Lower leg skin (tissue), 4 donors: ENCODE measurements at regions not wholly inside any gene's neighbourhood (a gene's known extent, or its start where the extent isn't known, plus 50 kb on each side); places are given as distances from the start of the nearest gene placed in this dataset.

Source experiments
- DNase-seq, 2 donors: peaks; one replicate each; pipeline ENCODE4 v3.0.0-alpha.2; 2019; ENCODE audit warnings: low spot score in 2 of 2
- H3K4me3 ChIP-seq: fragments of 200-600 bp; sonication (generic); 2 replicates; pipeline ENCODE4 v1.5.1; 2017; ENCODE audit warnings: mild to moderate bottlenecking, low read depth; ENCODE audit not compliant: poor library complexity, severe bottlenecking
- POLR2A ChIP-seq, 2 donors: fragments of 450-650 bp; IDR thresholded peaks; one replicate each; pipeline ENCODE4 v1.6.1; 2016 to 2017; ENCODE audit warnings: antibody characterized with exemption in 2 of 2, mild to moderate bottlenecking in 1 of 2, moderate library complexity in 1 of 2
- WGBS, 2 donors: methylation state at CpG; one replicate each; pipeline ENCODE4 v1.1.5; 2018; 5-methylcytosine and 5-hydroxymethylcytosine counted together
- intact Hi-C: fragments of 100-400 bp; cut with DNase I; formaldehyde crosslinking; loops from one replicate; pipeline ENCODE4 v1.15.0; 2023; ENCODE audit warnings: low total_unique reads
- TF ChIP-seq, protein P1 (sequence below), 3 donors: fragments of 450-650 bp; IDR thresholded peaks; one replicate each; pipeline ENCODE4 v1.5.1; 2016; ENCODE audit warnings: antibody characterized with exemption in 3 of 3, mild to moderate bottlenecking in 3 of 3, moderate library complexity in 2 of 3

GRCh38 chr12:59155448-59155847 lies 235.1 kb upstream of the LRIG3 start:
- intact Hi-C loops = loop anchor here (10.0 kb wide), 1 partner anchor 801 kb away; no protein-coding TSS in a partner anchor
- no peak for DNase-seq
- no peak for TF ChIP-seq POLR2A (IDR thresholded peaks at IDR 0.05)
- TF ChIP-seq, protein P1, sequence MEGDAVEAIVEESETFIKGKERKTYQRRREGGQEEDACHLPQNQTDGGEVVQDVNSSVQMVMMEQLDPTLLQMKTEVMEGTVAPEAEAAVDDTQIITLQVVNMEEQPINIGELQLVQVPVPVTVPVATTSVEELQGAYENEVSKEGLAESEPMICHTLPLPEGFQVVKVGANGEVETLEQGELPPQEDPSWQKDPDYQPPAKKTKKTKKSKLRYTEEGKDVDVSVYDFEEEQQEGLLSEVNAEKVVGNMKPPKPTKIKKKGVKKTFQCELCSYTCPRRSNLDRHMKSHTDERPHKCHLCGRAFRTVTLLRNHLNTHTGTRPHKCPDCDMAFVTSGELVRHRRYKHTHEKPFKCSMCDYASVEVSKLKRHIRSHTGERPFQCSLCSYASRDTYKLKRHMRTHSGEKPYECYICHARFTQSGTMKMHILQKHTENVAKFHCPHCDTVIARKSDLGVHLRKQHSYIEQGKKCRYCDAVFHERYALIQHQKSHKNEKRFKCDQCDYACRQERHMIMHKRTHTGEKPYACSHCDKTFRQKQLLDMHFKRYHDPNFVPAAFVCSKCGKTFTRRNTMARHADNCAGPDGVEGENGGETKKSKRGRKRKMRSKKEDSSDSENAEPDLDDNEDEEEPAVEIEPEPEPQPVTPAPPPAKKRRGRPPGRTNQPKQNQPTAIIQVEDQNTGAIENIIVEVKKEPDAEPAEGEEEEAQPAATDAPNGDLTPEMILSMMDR (IDR thresholded peaks at IDR 0.05) = no peak
- no peak overlapping the region for H3K4me3 ChIP-seq

GRCh38 chr12:59151243-59151642 lies 230.9 kb upstream of the LRIG3 start:
- intact Hi-C loops = loop anchor here (10.0 kb wide), 1 partner anchor 796 kb away; no protein-coding TSS in a partner anchor
- no peak overlapping the region for H3K4me3 ChIP-seq
- DNase-seq = no peak
- no peak for TF ChIP-seq POLR2A (IDR thresholded peaks at IDR 0.05)
- TF ChIP-seq, protein P1 (IDR thresholded peaks at IDR 0.05) = no peak

DNA sequence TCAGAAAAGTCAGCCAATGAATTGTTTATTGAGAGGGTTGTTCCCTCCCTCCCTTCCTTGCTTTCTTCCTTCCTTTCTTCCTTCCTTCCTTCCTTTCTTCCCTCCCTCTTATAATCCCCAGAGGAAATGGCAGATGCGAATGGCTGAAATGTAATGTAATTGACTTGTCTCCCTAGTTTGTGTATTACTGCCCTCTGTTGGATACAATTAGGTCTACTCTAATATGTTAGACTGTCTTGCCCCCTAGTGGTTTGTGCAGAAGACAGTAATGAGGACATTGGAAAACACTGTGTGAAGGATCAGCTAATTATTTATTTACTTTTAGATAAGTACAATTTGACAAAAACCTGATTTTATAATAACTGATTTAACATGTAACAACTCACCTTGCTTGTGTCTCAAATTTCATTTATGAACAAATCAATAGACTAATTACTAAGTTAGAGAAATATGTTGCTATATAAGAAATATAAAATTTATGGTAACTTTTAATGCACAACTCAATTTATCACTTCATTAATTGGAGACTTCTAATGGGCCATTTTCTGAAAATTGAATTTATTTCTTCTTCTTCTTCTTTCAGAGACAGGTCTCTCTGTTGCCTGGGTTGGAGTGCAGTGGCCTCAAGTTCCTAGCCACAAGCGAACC lies 229.8 kb upstream of the LRIG3 start:
- WGBS, 2 donors = 46 to 52% methylated on average over 2 of the region's 2 CpGs
- H3K4me3 ChIP-seq = no peak overlapping the region
- no peak for TF ChIP-seq POLR2A (IDR thresholded peaks at IDR 0.05)
- TF ChIP-seq, protein P1 (IDR thresholded peaks at IDR 0.05) = peak in 1 of 3 donors; percentile 89
- DNase-seq = peak in 1 of 2 donors; percentile 23
- intact Hi-C loops = loop anchor here (5.0 to 10.0 kb wide), 2 partner anchors 608 to 795 kb away; no protein-coding TSS in a partner anchor

DNA sequence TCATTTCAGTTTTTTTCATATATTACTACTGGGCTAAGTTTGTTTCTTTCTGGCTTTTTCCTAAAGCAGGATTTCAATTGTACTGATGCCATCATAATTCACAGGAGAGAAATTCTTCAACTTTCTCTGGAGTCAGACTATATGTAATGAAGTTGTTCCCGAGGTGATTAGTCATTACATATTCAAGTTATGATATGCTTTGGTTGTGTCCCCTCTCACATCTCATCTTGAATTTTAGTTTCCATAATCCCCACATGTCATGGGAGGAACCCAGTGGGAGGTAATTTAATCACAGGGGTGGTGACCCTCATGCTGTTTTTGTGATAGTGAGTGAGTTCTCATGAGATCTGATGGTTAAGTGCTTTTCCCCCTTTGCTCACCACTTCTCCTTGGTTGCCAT lies 227.5 kb upstream of the LRIG3 start:
- TF ChIP-seq POLR2A (IDR thresholded peaks at IDR 0.05) = no peak
- TF ChIP-seq, protein P1 (IDR thresholded peaks at IDR 0.05) = no peak
- H3K4me3 ChIP-seq = no peak overlapping the region
- intact Hi-C loops = loop anchor here (5.0 kb wide), 1 partner anchor 605 kb away; no protein-coding TSS in a partner anchor
- 80 to 81% methylated on average over 1 of the region's 1 CpG for whole genome bisulfite sequencing, 2 donors
- no peak for DNase-seq

DNA sequence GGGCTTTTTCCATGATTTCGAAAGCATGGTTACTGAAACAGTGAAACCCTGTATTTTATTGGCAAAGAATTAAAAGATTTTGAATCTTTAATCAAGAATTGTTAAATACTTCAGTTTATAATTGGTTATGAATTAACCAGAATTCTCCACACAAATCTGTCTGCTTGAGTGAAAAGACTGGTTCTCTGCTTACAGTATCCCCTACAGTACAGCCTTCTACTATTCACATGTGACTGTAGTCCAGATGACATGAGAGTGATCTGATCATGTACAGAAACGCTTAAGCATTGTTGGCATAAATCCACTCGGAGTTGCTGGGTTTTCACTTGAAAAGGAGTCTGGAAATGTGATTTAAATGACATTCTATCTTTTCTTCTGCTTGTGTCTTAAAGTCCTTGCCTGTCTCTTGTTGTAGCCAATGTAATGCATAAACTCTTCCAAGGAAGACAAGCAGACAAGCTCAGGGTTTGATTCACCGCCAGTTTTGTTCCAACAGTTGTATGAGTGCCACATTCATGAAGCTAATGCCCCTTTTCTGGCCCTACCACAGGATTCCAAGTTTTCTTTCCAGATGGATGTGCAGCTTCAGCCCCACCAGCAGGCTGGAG lies 222.0 kb upstream of the LRIG3 start:
- 45 to 47% methylated on average over 4 of the region's 4 CpGs for WGBS, 2 donors
- no peak overlapping the region for H3K4me3 ChIP-seq
- no peak for TF ChIP-seq POLR2A (IDR thresholded peaks at IDR 0.05)
- TF ChIP-seq, protein P1 (IDR thresholded peaks at IDR 0.05) = no peak
- intact Hi-C loops = no loop called here
- DNase-seq = no peak
